HG03354 (cell line): ENCODE measurements at regions not wholly inside any gene's neighbourhood (a gene's known extent, or its start where the extent isn't known, plus 50 kb on each side); places are given as distances from the start of the nearest gene placed in this dataset.
"Not testable (repeated sequence)": the region's sequence is repeated elsewhere in the genome, so short reads cannot be mapped to it uniquely, and the experiment has no call there.

Experiments used
- ATAC-seq: cut with Tn5 transposase; IDR thresholded peaks from one replicate; pipeline ENCODE4 v1.9.1; 2021; ENCODE audit warnings: mild to moderate bottlenecking; ENCODE audit not compliant: unreplicated experiment, poor library complexity, severe bottlenecking

DNA sequence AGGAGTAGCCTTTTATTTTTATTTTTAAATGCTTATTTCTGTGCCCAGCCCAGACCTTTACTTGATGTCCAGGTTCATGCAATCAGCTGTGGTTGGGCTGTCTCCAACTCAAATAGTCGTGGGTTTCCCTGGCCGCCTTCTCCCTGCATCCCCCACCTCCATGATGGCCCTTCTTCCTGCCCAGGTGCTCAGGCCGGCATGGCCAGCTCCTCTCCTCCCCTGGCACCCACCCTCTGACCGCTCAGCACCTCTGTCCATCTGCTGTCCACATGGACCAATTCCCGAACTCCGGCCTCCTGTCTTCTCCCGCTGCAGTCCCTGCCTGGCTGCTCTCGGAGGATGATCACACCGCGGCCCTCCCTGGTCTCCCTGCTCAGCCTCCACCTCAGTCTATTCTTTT lies 81.2 kb upstream of the SULF2 start:
- no peak for ATAC-seq

DNA sequence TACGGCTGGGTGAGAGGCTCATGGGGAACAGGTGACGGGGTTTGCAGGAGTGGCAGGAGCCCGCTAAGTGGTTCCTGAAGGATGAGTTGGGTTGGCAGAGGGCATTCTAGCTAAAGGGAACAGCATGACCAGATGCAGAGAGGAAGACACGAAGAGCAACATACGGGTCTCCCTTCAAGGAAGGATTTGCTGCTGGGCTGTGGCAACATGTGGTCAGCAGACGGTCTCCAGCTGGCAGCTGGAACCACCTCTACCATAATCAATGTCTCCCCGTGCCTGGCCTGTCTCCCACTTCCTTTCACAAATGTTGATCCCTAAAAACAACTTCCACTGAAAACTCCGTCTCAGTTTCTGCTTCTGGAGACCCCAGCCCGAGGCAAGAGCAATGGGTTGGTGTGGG lies 80.6 kb upstream of the SULF2 start:
- no peak for ATAC-seq

DNA sequence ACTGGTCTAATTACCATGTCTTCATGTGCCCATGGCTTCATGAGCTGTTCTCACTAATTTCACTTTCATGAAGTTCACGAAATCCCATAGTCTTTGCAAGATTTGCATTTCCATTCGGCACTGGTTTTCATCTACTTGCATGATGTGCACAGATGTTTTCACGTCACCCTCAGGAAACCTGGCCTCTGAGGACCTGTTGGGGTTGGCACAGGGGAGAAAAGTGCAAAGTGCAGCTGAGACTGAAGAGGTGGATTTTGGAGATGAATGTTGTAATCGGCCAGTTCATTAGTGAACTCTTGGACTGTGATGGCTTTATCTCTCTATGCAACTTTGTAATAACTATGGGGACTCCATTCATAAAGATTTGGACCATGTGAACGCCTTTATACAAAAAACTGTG lies 80.2 kb upstream of the SULF2 start:
- ATAC-seq, result no peak

DNA sequence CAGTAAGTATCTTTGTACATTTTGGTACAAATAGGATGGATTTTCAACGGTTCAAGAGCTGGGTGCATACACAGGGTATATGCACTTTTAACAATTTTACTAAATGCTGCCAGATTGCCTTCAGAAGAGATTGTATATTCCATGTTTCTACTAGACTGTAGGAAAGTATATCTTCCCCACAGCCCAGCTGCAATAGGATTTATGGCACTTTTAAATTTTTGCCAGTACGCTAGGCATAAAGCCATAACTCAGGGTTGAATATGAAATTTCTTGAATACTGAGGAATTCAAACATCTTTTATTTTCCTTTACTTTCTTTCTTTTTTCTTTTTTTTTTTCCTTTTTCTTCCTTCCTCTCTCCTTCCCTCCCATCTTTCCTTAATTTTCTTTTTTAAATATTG lies 78.7 kb upstream of the SULF2 start:
- no peak for ATAC-seq

DNA sequence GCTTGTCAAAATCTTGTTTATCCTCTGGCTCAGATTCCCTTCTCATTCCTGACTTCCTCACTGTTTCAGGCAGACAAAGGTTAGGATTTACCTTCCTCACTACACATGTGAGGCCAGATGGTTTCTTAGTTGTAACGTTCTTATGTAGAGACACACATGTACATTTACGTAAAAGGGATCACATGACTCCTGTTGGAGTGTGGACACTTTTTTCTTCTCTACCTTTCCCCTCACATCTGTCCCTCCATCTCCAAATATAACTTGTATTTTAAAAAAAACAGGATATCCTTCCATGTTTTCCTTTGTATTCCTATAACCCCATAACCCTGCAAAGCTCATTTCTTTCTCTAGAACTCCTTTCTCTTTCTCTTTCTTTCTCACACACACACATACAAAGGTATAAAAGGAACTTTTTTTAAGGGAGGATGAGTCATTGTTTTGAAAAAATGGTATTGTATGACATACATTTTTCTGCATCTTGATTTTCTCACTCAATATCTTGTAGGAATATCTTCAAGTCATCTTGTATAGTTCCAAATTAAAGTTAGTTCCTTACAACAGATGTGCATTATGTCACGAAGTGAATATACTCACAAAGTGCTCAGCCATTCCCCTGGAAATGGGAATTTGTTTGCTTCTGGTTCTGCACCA lies 78.2 kb upstream of the SULF2 start:
- no peak for ATAC-seq

DNA sequence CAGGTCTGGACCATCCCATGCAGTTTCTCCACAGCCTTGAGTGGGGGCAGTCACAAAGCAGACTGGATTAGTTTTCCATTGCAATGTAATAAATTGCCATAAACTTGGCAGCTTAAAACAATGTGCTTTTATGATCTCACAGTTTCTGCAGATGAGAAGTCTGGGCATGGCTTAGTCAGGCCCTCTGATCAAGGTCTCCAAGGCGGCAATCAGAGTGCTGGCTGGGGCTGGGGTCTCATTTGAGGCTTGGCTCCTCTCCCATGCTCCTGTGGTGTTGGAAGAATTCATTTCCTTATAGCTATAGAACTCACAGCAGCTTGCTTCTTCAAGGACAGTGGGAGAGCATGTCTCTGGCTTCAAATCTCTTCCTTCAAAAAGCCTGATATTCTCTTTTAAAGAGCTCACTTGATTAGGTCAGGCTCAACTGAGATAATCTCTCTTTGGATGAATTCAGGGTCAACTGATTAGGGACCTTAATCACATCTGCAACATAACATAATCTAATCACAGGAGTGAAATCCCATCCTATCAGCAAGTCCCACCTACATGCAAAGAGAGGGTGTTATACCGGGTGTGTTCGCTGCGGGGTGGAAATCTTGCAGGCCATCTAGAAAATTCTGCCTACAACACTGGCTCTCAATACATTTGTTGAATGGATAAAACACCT lies 77.4 kb upstream of the SULF2 start:
- ATAC-seq, result no peak

DNA sequence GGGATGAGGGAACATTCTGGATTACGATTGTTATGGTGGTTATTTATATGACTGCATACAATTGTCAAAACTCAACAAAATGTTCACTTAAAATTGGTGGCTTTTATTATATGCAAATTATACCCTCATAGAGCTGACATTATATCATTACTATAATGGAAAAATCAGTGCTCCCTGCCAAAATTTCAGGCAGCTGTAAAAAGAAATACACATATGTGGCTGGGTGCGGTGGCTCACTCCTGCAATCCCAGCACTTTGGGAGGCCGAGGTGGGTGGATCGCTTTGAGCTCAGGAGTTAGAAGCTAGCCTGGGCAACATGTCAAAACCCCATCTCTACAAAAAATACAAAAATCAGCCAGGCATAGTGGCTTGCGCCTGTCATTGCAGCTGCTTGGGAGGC lies 75.8 kb upstream of the SULF2 start:
- no peak for ATAC-seq

DNA sequence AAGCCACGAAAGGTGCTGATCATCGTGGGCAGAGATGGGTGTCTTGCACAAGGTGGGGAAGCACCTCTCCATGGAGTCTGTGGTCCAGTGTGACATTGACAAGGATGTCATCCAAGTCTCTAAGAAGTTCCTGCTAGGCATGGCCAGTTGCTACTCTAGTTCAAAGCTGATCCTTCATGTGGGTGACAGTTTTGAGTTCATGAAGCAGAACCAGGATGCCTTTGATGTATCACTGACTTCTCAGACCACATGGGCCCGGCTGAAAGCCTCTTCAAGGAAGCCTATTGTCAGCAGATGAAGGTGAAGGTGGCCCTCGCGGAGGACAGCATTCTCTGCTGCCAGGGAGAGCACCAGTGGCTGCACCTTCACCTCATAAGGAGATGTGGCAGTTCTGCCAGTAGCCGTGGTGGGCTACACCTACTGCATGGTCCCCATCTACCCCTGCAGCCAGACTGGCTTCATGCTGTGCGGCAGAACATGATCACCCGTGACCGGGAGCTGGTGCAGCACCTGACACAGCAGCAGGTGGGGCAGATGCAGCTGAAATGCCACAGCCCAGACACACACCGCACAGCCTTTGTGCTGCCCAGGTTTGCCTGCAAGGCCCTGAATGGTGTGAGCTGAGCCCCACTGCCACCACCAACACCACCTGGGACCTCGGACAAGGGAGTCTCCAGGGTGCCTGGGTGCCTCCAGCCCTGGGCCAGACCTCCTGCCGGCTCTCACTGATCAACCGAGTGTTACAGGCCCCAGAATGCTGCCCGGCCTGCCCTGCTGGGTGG lies 75.0 kb upstream of the SULF2 start:
- ATAC-seq, result no peak

DNA sequence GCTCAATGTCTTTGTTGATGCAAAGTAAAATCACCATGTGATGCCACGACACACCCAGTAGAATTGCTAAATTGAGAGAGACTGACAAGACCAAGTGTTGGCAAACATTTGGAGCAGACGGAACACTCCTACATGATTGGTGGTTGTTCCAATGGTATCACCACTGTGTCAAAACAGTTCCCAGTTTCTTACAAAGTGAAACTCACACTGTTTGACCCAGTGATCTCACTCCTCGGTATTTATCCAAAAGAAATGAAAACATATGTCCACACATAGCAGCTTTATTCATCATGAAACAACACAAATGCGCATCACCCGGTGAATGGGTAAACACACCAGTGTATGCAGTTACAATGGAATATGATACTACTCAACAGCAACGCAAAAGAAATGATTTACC lies 74.0 kb upstream of the SULF2 start:
- no peak for ATAC-seq

DNA sequence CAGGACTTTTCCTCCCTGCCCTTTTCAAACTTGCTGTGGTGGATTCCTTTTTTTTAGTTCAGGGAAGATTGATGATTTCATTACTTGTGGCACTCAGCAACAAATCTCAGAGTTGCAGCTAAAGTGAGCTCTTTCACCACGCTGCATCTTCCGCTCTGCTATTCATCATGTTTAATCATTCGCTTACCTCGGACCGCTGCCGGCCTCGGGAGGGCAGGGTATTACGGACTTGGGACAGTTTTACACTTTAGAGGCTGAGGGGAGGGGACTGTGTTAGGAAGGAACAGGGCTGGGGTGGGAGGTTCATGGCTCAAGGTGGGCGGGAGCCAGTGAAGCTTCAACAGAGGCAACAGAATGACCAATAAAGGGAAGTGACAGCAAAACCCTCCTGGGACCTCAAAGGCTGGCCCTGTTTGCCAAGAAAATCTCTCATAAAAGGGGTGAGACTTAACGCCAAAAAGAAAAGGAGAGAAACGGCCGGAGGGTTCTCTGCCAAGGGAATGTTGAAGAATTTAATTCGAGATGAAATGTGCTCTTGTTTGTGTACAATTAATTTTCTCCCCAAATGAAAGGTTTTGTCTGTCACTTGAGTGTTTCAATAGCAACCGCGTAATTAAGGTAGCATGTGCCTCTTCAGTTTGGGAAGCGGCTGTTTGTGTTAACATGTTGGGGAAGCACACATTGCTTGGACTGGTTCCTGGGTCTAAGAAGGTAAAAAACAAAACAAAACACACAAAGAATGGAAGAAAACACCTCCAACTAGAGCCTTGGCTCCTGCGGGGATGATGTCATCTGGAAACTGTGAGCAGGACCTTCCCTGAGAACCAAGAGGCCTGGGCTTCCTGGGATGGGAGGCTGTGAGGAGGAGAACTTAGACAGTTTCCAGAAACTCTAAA lies 72.5 kb upstream of the SULF2 start:
- no peak for ATAC-seq

DNA sequence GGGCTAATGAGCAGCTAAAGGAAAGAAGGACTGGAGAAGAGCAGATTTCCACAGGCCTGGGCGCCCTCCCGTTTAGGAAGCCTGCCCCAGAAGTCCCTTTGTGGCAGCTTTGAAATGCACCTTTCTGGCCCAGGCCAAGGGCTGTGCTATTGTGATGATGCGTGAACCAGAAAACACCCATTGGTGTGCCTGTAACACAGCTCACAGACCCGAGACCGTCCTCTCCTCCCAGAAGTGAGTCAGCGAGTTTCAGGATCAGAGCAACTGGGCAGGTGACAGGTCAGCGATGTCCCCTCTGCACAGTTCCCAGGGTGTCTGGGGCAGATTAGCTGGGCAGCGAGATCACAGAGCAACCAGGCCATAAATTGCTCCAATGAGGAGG lies 71.9 kb upstream of the SULF2 start:
- ATAC-seq, result no peak

DNA sequence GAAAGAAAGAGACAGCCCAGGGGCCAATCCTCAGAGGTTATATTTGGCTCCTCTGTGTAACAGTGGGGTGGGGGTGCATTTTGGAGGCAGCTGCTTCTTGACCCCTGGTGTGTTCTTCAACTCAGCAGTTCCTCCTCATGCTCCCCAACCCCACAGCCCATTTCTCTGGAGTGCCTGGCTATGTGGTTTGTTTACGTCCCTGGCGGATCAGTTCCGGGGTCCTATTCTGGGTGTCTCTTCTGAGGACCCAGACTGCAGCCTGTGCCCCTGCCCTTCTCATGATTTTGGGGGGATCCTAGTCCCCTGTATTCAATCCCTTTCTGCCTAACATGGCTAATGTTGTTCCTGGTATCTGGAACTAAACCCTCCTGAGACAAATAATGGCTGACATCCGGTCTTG lies 70.5 kb upstream of the SULF2 start:
- ATAC-seq, result no peak

DNA sequence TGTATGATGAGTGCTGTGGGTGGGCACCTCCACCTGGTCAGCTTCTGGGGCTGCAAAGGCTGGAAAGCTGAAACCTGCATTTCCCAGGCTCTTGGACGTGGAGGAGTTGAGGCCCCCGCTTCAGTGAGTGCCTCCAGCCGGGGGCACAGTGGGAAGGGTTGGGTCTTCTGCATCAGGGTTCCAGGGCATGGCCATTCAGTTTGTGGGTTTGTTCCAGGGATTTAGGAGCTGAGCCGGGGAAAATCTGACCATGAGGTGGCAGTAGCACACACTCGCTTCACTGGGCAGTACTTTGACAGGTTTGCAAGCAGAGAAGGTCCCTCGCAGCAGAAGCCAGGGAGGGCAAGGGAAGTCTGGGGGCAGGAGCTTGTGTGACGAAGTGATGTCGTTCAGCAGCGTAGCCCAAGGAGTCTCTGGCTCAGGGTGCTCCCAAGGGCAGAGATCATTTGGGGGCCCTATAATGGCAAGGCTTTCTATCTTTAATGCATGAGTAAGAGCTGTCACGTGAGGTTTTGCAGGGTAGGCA lies 69.5 kb upstream of the SULF2 start:
- ATAC-seq, result no peak

DNA sequence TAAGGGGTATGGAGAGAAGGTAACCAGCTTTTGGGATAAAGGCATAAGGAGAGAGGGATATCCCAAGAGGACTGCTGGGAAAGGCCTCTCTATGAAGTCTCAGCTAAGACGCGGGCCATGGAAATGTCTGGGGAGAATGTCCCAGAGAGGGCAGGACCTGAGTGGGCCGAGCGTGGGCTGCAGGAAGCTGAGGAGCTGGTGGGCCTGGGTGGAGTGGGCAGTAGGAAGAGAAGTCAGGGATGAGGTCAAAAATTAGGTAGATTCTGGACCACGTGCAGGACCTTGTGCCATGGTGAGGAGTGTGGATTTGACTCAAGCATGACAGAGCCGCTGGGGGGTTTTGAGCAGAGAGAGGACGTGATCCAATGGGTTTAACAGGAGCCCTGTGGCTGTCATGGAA lies 66.5 kb upstream of the SULF2 start:
- no peak for ATAC-seq

DNA sequence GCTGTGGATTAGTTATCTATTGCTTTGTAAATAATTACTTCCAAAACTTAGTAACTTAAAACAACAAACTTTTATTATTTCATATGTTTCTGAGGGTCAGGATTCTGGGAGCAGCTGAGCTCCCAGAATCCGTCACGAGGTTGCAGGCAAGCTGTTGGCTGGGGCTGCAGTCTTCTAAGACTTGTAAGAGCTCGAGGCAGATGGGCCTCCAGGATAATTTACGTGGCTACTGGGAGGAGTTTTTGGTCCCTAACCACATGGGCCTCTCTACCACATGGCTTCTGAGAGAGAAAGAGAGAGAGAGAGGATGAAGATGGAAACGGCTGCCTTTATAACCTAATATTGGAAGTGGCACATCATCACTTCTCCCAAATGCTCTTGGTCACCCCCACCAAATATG lies 64.9 kb upstream of the SULF2 start:
- no peak for ATAC-seq

DNA sequence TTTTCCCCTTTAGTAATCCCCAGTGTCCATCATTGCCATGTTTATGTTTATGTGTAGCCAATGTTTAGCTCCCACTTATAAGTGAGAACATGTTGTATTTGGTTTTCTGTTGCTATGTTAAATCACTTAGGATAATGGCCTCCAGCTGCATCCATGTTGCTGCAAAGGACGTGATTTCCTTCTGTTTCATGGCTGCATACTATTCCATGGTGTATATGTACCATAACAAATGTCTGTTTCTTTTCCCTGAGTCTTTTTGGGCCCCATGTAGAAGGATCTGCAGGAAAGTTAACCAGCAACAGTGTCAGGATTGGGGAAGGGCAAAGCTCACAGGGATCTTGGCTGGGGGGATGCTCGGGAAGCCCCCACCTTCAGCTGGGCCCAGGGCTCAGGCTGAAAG lies 64.3 kb upstream of the SULF2 start:
- ATAC-seq, result no peak

DNA sequence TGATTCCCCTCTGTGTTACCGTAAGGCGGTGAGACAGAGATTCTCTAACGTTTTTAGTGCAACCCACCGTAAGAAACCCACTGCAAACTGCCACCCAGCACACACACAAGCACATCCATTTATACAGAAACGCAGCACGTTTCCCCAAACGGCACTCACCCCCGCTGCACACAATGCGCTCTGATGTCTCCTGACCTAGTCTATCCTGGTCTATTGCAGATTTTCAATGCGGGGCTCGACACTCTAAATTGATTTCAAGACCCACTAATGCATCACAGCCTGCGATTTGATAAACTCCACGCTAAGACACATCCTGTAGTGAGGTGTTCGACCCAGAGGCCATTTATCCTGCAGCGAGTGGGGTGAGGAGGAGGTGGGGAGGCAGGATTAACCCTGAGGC lies 63.7 kb upstream of the SULF2 start:
- no peak for ATAC-seq

DNA sequence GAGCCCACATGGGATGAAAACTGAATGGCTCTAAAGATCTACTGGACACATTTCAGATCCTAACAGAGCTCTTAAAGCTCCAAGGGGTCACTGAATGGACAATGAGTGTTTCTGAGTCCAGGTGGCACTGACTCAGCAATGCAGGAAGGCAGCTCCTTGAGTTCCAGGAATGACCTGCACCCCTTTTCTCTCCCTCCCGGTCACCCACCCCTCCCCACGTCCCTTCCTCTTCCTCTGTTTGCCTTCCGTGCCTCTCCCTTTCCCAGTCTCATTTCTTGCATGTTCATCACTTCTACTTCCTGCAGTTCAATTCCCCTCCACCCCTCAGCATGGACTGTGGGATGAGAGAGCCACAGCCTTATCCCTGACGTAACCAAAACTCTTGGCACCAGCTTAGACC lies 63.3 kb upstream of the SULF2 start:
- ATAC-seq, result not testable (repeated sequence)

DNA sequence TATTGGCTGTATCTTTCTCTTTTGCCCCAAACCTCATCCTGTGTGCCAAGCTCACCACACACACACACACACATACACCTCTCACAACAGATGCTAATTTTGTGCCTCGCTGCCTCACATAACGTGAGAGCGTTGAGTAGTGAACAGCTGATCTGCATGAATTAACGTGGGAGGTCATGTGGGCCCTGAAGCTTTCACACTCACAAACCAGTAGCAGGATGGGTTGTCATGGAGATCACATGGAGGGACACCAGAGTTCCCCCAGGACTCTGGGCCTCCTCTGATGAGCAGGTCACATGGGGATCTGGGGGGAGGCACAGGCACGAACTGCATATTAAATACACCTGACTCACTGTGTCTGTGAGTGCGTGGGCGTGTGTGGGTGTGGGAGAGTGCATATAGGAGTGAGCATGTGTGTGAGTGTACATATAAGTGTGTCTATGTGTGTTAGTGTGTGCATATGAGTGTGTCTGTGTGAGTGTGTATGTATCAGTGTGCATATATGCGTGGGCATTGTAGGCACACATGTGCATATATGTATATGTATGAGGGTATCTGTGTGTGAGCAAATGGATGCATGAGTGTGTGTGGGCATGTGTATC lies 62.7 kb upstream of the SULF2 start:
- no peak for ATAC-seq

DNA sequence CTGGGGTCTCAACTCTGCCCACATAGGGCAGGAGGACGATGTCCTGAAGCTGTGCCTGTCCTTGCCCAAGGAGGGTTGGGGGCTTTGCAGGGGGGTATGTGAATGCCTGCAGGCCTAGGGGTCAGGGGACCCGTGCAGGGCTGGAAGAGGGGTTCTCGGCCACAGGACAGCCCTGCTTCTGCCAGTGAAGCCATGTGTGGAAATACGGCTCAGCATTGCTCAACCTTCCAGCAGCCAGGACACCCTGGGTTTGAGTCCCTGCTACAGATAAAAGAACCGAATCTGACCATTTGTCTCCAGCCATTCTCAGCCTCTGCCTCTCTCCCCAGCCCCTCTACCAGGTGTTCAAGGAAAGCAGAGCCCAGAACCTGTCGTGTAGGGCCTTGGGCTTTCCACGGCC lies 61.9 kb upstream of the SULF2 start:
- not testable (repeated sequence) for ATAC-seq
